DMS 273 (cell line): ENCODE measurements at regions not wholly inside any gene's neighbourhood (a gene's known extent, or its start where the extent isn't known, plus 50 kb on each side); places are given as distances from the start of the nearest gene placed in this dataset.

Experiments used
- DNase-seq: peaks from one replicate; lab custom pipeline; 2025; ENCODE audit not compliant: unreplicated experiment; lab: John Stamatoyannopoulos, UW

DNA sequence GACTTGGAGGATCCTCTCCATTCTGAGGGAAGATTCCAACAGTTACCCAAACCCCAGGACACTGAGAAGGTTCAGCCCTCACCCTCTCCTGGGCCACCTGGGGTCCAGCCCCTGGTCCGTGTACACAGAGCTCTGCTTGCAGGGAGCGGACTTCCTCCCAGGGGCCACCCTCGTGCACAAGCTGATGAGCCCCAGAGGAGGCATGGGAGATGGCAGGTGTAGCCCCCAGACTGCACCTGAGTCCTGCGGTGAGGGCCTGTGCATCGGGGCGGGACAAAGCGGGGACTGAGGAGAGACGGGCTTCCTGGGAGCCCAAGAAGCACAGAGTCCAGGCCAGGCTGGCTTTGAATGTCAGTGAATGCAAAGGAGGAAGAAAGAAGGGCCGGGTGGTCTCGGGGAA is 1374.9 kb downstream of the BRD1 start:
- DNase-seq: no peak

DNA sequence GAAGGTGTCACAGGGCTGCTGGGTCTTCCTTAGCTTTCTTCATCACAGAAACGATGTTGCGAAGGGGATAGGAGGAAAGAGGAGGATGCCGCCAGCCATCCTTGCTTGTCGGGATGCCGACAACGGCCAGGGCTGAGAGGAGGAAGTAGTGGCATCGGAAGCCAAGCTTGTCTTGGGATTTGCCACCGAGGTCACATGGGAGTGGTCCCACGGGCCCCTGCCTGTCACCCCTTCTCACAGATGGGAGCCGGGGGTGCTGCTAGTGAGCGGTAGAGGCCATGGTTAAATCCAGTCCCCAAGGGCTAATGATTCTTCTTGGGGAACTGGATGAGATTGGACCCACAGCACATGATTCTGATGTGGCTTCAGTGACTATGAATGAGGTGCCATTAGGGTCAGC is 1375.8 kb downstream of the BRD1 start:
- no peak for DNase-seq

DNA sequence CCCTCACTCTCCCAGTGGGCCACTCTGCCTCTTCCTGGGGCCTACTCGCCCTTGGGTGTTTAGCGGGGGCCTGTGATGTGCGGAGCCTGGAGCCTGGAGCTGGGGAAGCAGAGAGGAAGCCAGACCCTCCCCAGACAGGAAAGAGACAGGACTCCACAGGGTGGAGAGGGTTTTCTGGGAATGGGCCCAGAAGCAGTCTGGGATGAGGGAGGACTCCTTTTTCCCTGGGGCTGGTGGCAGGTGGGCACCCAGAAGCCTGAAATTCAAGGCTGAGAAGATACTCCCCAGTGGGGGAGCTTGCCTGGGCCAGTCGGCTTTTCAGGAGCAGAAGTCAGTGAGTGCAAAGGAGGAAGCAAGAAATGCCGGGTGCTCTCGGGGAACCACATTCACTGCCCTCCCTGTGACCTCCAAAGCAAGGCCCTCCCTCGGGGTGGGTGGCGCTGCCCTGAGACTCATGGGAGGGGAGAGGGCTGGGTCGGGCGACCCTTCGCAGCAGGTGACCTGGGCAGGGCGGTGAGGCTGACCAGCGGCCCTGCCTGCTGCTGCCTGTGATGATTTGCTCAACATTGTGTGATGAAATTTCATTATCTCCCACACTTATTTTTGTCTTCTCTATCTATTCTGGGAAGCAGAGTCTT is 1377.4 kb downstream of the BRD1 start:
- DNase-seq: no peak

DNA sequence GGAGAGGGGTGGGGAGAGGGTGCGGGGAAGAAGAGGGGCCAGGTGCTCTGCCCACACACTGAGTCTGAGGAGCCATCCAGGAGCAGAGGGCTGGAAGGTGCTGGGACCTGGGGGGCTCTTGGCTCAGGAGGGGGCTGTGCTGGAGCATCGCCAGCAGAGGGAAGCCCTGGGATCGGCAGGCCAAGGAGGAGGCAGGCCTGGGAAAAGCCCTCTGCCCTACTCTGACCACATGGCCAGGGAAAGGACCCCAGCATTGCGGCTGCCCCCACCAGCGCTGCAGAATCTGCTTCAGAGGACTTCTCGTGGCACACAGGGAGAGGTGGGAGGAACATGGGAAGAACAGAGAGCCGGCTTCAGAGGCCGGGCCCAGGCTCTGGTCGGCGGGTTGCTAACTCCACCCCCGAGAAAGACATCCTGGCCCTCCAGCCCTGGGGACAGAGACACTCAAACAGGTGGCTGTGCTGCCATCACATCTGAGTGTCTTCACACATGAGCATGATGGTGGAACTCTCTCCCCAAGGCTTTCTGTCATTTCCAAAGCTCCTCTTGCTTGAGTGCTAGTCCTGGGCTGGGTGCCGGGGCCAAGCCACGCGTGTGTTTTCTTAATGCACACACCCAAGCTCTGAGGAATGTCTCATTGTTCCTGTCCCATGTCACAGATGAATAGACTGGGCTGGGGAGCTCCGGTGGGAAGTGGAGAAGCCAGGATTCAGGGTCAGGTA is 1378.0 kb downstream of the BRD1 start:
- DNase-seq: no peak

DNA sequence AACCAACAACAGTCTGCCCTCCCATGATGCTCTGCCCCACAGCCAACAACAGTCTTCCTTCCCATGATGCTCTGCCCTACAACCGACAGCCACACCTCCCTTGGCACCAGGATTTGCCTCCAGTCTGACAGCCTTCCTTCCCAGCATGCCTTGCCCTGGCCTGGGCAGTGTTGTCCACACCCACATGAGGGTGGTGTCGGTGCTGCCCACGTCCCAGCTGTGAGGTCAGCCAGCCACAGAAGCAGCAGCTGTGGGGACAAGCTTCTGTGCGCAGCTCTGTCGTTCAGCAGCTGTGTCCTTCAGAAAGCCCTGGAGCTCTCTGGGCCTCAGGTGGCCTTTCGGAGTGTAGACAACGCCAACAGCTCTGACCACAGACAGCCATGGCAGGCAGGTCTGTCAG is 1378.9 kb downstream of the BRD1 start:
- no peak for DNase-seq

DNA sequence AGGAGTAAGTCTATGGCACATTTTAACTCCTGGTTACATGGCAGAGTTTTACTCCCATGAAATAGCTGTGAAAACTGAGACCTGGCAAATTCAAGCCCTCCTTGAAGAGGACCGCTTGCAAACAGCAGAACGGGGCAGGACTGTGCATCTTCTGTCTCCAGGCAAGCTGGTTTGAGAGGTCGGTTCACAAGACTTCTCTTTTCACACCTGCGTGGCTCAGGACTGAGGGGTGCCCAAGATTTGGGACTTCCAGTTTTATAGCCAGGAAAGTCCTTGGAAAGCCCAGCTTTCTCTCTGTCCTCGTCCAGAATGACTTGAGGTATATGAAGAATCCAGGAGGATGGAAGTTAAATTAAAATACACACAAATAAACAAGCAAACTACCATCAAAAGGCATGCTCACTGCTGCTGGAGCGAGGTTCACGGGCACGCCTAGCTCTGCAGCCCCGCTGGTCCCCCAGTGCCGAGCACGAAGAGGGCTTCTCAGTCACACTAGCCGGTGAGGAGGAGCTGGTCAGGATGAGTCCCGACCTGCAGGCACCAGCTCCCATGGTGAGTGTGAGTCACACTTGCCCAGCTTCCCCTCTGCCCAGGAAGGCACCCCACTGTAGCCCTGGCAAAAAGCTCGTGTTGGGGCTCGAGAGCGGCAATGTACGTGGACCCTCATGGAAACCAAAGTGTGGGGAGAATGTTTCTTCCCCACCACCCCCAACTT is 1382.4 kb downstream of the BRD1 start:
- no peak for DNase-seq

DNA sequence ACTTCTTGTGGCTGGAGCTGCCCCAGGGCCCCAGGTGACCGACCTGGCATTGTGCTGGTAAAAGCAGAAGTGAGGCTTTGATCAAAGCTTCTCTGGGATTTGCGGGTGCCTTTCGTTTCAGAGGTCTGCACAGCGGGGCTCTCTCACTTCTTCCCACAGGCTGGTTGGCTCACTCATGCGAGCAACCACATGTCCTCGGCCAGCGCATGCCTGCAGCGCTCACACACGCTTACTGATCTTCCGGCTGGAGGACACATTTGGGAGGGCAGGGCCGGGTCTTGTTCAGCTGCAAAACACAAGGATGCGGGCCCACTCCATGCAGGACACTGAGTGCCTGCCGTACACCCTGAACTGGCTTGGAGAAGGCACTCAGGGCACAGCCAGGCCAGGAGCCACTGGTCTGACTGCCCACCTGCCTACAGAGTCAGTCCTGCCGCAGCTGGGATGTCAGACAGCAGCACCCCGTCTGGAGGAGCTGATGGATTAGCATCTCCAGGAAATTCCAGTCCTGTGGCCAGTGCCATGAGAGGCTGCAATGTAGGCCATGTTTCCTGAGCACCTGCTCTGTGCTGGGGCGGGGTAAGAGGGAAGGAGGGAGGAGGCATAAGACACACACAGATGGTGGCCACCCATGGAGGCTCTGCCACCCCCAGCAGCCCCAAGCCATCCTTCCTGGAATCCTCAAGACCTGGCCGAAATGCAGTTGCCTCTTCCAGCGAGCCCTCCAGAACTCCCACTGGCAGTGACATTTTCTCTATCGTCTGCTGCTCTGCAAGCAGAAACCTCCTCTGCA is 1383.2 kb downstream of the BRD1 start:
- DNase-seq: no peak

DNA sequence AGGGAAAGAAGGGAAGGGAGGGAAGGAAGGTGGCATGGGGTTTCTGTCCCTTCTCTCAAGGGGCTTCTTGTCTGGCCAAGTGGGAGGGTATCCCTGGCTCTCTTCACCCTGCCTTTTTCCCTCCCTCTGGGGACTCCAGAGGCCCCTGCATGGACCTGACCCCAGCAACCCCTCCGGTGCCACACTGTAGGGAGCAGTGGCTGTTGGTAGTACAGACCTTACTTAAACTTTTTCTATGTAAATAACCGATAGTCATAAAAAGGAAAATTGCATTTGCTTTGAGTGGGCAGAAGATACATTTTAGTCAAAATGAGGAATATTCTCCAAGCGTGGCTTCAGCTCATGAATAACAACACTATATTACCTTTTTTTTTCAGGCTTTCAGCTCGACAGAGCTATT is 1384.0 kb downstream of the BRD1 start:
- DNase-seq: no peak

DNA sequence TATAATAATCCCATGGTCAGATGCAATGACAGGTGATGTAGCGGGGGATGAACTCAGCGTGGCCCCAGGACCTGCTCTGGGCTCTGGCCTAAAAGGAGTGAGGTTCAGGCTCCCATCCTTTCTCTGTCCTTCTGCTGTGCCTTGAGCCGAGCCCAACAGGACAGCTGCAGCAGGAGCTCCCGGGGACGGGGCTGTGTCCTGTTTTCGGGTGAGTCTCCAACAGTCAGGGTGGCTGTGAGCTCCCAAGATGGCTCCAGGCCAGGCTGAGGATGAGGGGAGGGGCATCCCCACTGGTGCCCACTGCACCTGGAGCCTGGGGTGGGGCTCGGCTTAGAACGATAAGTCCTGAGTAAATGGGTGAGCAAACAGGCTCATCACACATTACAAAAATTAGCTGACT is 1385.0 kb downstream of the BRD1 start:
- no peak for DNase-seq

DNA sequence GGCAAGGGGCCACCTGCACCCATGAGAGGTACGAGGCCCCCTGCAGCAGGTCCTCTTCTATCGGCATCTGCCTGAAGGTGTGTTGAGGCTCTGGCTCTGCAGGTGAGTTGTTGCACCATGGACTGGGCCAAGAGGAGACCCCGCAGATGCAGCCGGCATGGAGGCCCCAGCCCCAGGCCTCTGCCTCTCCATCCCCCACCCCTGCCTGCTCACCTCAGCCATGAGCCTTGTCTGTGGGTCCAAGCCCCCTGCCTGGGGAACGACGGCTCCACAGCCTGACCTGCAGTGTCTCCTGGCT is 1386.2 kb downstream of the BRD1 start:
- no peak for DNase-seq

DNA sequence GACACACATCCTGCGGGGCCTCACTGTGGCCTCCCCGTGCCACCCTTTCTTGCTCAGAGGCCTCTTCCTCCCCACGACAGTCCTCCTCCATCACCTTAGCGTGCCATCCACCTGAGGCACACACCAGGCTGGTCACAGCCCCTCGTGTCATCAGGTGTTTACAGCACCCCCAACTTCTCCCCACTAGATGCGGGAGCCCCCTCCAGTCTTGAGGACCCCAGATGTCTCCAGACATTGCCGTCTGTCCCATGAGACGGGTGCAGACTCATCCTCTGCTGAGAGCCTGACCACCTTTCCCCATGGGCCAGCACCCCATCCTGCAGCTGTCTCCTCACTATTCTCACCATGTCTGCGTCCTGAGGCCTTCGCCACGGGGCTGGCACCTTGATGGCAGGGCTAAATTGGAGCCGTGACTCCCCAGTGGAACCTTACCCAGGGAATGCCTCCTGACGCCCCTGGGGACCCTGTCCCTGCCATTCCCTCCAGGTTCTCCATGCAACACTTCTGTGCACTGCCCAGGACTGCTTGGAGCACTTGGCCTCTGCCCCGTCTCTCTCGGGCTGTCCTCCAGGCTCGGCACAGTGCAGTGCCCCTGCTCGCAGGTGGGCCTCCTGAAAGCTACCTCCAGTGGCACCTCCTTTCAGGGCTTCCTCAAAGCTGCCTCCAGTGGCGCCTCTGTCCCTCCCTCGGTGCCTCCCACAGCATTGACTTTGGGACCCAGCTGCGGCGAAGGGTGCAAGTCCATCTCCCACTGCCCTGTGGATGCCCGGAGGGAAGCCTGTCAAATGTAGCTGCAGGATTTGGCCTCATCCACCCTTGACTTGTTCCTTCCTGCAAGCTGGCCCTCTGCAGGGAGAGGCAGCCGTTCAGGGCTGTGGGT is 1386.8 kb downstream of the BRD1 start:
- no peak for DNase-seq

DNA sequence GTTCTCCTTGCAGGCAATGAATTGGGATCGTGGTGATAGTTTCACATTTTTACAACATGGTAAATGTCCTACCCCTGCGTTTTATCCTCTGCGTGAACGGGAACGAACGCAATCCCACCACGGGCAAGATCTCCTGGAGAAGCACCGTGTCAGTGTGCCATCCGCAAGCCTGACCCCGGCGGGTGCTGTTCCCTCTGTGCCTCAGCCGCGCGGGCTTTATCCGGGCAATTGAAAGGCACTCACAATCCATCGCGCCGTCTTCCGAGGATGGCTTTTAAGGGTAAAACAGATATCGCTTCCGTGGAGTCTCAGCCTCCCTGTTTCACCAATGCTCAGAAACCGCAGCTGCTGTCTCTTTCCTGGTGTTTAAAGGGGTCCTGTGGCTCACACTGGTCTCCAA is 1387.5 kb downstream of the BRD1 start:
- DNase-seq: no peak

DNA sequence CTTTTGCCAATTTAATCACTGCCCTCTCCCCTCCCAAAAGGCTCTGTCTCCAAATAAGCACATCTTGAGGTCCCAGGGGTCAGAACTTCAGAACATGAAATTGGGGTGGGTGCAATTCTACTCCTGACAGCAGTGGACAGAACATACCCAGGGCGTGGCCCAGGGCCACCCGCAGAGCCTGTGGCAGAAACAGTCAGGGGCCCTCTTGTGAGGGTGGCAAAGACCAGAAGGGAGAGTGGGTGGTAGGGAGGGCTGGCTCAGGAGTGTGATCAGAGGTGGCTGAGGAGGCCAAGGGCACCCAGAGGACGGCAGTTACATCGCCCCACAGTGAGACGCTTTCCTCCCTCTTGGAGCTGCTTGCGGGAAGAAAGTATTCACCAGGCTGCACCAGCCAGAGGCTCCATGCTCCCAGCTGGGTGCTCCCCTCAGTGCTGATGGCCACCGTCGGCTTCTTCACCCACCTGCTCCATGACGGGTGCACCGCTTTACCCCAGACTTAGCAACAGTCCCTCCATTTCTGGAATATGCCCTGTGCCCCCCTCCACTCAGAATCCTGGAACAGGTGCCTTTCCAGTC is 1388.0 kb downstream of the BRD1 start:
- no peak for DNase-seq

DNA sequence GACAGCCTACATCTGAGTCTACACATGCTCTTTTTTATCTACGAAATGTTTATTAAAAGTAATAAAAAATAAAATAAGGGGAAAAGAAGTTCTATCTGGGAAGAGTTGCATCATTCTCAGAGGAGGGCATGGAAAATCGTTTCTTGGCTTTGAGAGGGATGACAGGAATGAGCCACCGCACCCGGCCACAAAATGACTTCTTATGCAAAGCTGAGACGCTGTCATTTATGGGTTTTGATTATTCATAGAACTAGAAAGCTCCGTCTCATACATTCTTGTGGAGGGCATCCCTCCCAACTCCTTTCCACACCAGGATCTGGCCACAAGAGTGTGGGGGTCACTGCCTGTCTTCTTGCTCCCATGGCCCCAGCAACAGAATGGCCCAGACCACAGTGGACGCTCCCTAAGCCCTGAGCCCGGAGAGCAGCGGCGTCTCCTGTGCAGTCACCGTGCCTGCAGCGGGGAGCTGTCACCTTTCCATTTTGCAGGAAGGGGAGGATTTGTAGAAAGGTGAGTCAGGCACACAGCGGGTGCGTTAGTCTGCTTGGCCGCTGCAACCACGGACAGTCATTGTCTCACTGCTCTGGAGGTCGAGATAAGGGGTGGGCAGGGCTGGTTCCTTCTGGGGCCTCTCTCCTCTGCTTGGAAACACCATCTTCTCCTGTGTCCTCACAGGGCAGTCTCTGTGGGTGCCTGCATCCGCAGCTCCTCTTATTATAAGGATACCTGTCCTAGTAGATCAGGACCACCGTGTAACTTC is 1388.7 kb downstream of the BRD1 start:
- DNase-seq: no peak

DNA sequence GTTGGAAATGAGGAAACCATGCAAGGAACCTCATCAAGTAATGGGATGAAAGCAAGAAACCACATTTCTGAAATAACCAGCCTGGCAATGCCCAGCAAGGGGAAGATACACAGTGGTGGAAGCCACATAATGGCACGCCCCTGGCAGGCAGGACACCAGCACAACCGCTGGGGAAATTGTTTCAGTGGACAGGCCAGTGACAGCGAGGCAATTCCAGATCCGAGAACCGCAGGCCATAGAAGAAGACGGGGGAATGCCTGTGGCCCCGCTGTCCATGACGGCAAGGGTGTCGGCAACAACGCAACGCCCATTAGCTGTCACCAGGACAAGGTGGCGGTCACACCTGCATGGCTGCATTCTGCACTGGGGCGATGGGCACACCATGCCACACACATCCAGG is 1389.6 kb downstream of the BRD1 start:
- no peak for DNase-seq

DNA sequence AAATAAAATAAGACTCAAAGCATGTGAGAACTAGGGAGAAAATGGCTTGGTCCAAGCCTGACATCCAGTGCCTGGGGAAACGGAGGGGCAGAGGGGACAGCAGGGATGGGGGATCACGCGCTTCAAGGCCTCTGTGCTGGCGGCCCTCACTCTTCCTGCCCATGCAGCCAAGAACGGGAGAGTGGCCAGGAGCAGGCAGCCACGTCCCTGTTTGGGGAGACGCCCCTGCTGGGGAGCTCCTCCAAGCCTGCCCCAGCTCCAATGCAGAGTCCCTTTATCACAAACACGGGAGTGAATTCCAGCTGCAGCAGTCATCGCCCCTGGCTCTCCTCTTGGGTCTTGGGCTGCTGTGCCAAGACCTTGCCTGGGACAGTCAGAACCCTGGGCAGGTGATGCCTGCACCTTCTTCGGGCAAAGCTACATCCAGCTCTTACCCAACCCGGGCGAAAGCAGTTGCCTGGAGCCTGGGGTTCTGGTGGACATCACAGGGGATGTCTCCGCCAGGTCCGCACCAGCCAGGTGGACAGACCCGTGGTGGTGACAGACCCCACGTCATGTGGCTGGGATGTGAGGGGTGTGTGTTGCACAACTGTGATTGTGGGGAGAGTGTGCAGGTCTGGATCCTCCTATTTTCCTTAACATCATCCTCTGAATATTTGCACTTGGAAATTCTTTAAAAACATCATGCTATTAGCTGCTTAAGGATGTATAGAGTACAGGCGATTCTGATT is 1391.3 kb downstream of the BRD1 start:
- DNase-seq: no peak

DNA sequence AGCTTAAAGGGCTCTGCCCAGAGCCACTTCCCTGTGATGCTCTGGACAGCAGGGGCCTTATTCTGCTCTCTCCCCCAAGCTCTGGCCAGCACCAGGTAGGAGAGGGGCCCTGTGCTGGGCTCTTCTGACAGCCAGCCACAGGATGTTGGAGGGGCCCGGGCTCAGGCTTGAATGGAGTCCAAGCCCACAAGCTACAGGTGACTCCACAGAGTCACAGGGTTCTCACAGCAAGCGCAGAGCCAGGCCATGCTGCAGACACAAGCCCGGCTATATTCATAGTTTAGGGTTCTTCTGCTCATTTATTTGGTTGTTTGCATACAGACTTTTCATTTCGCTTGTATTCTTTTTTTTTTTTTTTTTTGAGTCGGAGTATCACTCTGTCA is 1392.8 kb downstream of the BRD1 start:
- DNase-seq: no peak

DNA sequence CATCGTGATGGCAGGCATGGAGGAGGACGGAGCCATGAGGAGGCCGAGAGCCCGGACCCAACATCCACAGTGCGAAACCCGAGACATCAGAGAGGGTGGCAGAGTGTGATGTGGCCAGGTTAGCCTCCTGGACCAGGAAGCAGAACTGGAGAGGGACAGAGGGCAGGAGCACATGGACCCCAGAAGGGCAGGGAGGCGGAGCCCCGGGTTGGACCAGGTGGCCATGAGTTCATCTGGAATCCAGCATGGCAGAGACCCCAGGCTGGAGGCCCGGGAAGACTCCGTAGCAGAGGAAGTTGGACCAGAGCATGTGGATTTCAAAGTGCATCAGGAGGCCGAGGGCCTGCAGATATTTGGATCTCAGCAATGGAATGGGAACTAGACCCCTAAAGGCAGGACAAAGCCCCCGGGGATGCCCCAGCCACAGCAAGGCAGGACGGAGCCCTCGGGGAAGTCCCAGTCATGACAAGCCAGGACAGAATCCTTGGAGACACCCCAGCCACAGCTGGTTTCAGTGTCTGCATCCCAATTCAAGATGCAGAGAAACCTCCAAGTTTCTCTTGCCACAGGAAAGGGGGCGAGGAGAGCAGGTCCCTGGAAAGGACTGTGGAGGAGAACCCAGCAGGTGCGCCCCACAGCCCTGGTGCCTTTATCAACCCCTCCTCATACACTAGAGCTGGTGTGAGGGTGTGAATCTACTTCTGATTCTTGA is 1393.4 kb downstream of the BRD1 start:
- DNase-seq: no peak

DNA sequence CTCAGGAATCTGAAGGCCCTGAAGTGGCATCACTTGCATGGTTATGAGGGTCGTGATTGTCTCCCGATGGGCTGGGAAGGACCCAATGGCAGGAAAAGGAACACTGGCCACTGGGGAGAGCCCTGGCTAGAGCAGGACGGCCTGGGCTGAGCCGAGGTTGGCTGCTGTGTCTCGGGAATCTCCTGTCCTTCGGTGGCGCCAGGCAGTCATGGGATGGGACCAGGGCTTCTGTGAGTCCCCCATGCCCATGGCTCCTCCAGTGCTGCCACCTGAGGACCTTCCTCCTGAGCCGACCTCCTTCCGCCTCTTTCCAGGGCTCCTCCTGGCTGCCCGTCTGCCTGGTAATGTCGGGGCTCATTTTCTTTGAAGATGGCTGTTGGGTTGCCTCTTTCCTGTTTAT is 1394.0 kb downstream of the BRD1 start:
- no peak for DNase-seq
